ACHN (cell line): ENCODE measurements at regions not wholly inside any gene's neighbourhood (a gene's known extent, or its start where the extent isn't known, plus 50 kb on each side); places are given as distances from the start of the nearest gene placed in this dataset.
A peak's percentile ranks its signal among the peaks of the same experiment; 100 is the strongest.

Experiments
- DNase-seq: peaks from one replicate; pipeline ENCODE4 v3.0.0-alpha.2; 2015
- in situ Hi-C: cut with HindIII; loops from 2 replicates; pipeline ENCODE4 v1.10.0; 2017; ENCODE audit warnings: low sequenced_read_pairs, low pct_ligation_motif_present, low pct_unique_long_range_greater_than_20kb

- DNase-seq, result no peak
- in situ Hi-C loops, result no loop called here
These were observed 73.9 kb upstream of the HIF1A start for GRCh38 chr14:61621444-61621843.

GRCh38 chr14:61622051-61622450 is 73.3 kb upstream of the HIF1A start:
- no peak for DNase-seq
- in situ Hi-C loops, result no loop called here

- in situ Hi-C loops, result no loop called here
These were observed 71.4 kb upstream of the HIF1A start for GRCh38 chr14:61623927-61624326.

GRCh38 chr14:61625165-61625564 is 70.1 kb upstream of the HIF1A start:
- in situ Hi-C loops, result no loop called here
- DNase-seq, result peak; percentile 4

More at GRCh38 chr14:61623927-61624326, 71.4 kb upstream of the HIF1A start:
- DNase-seq, result no peak

GRCh38 chr14:61627612-61628011 is 67.7 kb upstream of the HIF1A start:
- in situ Hi-C loops, result no loop called here
- no peak for DNase-seq

- no peak for DNase-seq
- in situ Hi-C loops, result no loop called here
These were observed 67.1 kb upstream of the HIF1A start for GRCh38 chr14:61628016-61628725.

- no peak for DNase-seq
- in situ Hi-C loops, result no loop called here
These were observed 64.8 kb upstream of the HIF1A start for GRCh38 chr14:61630399-61631044.

- DNase-seq, result no peak
- in situ Hi-C loops, result no loop called here
These were observed 64.1 kb upstream of the HIF1A start for GRCh38 chr14:61631045-61631687.

GRCh38 chr14:61632401-61632800 is 62.9 kb upstream of the HIF1A start:
- in situ Hi-C loops, result no loop called here
- DNase-seq, result no peak

- in situ Hi-C loops, result no loop called here
- no peak for DNase-seq
These were observed 62.5 kb upstream of the HIF1A start for GRCh38 chr14:61632807-61633206.

GRCh38 chr14:61636291-61636690 is 59.0 kb upstream of the HIF1A start:
- DNase-seq, result no peak
- in situ Hi-C loops, result no loop called here

- in situ Hi-C loops, result no loop called here
- no peak for DNase-seq
These were observed 58.5 kb upstream of the HIF1A start for GRCh38 chr14:61636779-61637178.

- in situ Hi-C loops, result no loop called here
- DNase-seq, result no peak
These were observed 56.5 kb upstream of the HIF1A start for GRCh38 chr14:61638595-61639387.

- no peak for DNase-seq
- in situ Hi-C loops, result no loop called here
These were observed 54.9 kb upstream of the HIF1A start for GRCh38 chr14:61640158-61641136.

- peak; percentile 57 for DNase-seq
- in situ Hi-C loops, result no loop called here
These were observed 53.2 kb upstream of the HIF1A start for GRCh38 chr14:61641914-61642613.

GRCh38 chr14:61642614-61642982 is 52.7 kb upstream of the HIF1A start:
- in situ Hi-C loops, result no loop called here
- no peak for DNase-seq

- no peak for DNase-seq
- in situ Hi-C loops, result no loop called here
These were observed 51.8 kb upstream of the HIF1A start for GRCh38 chr14:61643555-61643954.

GRCh38 chr14:61644175-61644574 is 51.1 kb upstream of the HIF1A start:
- in situ Hi-C loops, result no loop called here
- DNase-seq, result no peak
